ENCODE measurements at regions not wholly inside any gene's neighbourhood (a gene's known extent, or its start where the extent isn't known, plus 50 kb on each side); places are given as distances from the start of the nearest gene placed in this dataset.

DNA sequence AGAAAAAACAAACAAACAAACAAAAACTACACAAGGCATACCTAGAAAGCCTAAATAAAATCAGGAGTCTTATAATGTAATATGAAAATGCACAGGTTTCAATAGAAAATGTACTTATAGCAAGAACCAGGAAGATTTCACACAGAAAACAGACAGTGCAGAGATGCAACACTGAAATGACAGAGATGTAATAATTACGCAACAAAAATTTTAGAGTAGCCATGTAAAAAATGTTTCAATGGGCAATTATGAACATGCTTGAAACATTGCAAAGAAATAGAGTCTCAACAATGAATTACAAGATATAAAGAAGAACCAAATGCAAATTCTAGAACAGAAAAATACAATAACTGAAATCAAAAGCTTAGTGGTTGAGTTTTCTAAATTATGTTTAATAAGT is 405.9 kb downstream of the PLK2 start:
- Histone ChIP-seq H3K27ac (ENCODE audit: low read depth, low read length) (no peak overlapping the region), H3K79me2 (ENCODE audit: control insufficient read depth, low read length) (no peaks in the 10 kb centered on the region), H3K4me3 (ENCODE audit: low read length) (no peak overlapping the region), H3K4me1 (ENCODE audit: control insufficient read depth, low read length) (no peaks in the 10 kb centered on the region), H3K36me3 (ENCODE audit: control insufficient read depth, low read length) (no peaks in the 10 kb centered on the region), H3F3A (ENCODE audit: control insufficient read depth, insufficient read depth) (no peaks in the 10 kb centered on the region), H4K20me1 (ENCODE audit: control insufficient read depth, insufficient read depth, low read depth, low read length) (no peaks in the 10 kb centered on the region), H3K9me3 (ENCODE audit: control insufficient read depth, insufficient read depth, low read length) (no peaks in the 10 kb centered on the region), H3K27me3 (ENCODE audit: control insufficient read depth, low read length) (no peaks in the 10 kb centered on the region), H3K4me2 (ENCODE audit: low read length) (no peak overlapping the region), H3K9me2 (replicated peaks; ENCODE audit: control insufficient read depth, low read length) (0 out of 2 replicates have a peak, but pooled peaks cover under 1% of the 10 kb centered on the region)
- no peak for TF ChIP-seq EZH2phosphoT487 (IDR thresholded peaks at IDR 0.05; ENCODE audit: borderline replicate concordance, low read length)
- TF ChIP-seq, protein P1, sequence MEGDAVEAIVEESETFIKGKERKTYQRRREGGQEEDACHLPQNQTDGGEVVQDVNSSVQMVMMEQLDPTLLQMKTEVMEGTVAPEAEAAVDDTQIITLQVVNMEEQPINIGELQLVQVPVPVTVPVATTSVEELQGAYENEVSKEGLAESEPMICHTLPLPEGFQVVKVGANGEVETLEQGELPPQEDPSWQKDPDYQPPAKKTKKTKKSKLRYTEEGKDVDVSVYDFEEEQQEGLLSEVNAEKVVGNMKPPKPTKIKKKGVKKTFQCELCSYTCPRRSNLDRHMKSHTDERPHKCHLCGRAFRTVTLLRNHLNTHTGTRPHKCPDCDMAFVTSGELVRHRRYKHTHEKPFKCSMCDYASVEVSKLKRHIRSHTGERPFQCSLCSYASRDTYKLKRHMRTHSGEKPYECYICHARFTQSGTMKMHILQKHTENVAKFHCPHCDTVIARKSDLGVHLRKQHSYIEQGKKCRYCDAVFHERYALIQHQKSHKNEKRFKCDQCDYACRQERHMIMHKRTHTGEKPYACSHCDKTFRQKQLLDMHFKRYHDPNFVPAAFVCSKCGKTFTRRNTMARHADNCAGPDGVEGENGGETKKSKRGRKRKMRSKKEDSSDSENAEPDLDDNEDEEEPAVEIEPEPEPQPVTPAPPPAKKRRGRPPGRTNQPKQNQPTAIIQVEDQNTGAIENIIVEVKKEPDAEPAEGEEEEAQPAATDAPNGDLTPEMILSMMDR (IDR thresholded peaks at IDR 0.05; ENCODE audit: low read depth, low read length, poor library complexity, severe bottlenecking) = no peak

DNA sequence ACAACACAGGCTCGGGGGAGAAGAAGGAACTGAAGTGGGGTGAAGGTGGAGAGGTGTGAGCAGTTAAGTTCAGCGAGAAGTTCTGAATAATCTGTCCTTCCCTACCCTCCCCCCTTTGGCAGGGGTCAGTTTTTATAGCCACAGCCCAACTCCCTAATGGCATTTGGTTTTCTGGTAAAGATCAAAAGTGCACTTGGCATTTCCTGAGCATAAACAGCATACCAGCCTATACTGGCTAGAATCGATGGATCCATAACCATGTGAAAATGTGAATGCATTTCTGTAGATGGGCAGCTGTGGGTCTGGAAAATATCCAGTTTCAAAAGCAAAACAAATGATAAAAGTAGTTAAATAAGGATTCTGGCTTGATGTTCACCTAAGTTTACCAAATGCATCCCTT is 410.9 kb downstream of the PLK2 start:
- Histone ChIP-seq H3K4me2 (ENCODE audit: low read length) (no peak overlapping the region), H3K27me3 (ENCODE audit: control insufficient read depth, low read length) (no peaks in the 10 kb centered on the region), H3K27ac (ENCODE audit: low read depth, low read length) (no peak overlapping the region), H3K36me3 (ENCODE audit: control insufficient read depth, low read length) (no peaks in the 10 kb centered on the region), H3K9me2 (replicated peaks; ENCODE audit: control insufficient read depth, low read length) (0 out of 2 replicates have a peak, but pooled peaks cover 2% of the 10 kb centered on the region), H3K9me3 (ENCODE audit: control insufficient read depth, insufficient read depth, low read length) (no peaks in the 10 kb centered on the region), H3K4me3 (ENCODE audit: low read length) (no peak overlapping the region), H3F3A (ENCODE audit: control insufficient read depth, insufficient read depth) (no peaks in the 10 kb centered on the region), H3K79me2 (ENCODE audit: control insufficient read depth, low read length) (no peaks in the 10 kb centered on the region), H4K20me1 (ENCODE audit: control insufficient read depth, insufficient read depth, low read depth, low read length) (no peaks in the 10 kb centered on the region), H3K4me1 (ENCODE audit: control insufficient read depth, low read length) (no peaks in the 10 kb centered on the region)
- TF ChIP-seq, protein P1 (IDR thresholded peaks at IDR 0.05; ENCODE audit: low read depth, low read length, poor library complexity, severe bottlenecking) = no peak
- TF ChIP-seq EZH2phosphoT487 (IDR thresholded peaks at IDR 0.05; ENCODE audit: borderline replicate concordance, low read length) = no peak

DNA sequence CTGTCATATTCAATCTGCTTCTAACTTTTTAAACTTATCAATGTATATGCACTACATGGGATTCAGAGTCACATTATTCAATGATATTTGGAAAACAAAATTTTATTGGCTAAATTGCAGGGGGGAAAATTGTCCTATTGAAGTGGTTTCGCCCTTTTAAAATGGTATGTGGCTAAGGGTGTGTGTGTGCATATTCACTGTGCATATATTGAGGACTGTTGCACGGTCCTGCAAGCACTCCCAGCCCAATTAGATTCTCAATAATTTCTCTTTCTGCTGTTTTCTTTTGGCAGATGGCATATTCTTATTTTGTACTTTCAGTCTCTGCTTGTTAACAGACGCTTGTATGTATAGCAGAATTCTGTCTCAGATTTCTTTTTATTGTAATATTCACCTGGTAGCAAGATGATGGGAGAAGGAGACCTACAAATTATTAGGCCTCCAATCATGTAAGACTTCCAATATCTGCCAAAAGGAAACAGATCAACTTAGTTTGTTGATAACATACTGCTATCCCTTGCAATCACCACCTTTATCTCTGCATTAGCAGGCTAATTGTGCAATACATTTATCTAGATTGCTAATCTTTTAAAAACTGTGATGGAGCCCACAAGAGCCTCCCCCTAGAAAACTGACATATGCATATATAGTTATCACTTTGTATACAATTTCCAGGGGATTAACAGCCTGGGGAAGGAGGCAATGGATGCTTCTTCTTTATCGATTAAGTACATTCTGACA is 411.5 kb downstream of the PLK2 start:
- no peaks in the 10 kb centered on the region for H3K9me3 ChIP-seq (ENCODE audit: control insufficient read depth, insufficient read depth, low read length)
- H4K20me1 ChIP-seq (ENCODE audit: control insufficient read depth, insufficient read depth, low read depth, low read length) = no peaks in the 10 kb centered on the region
- no peak overlapping the region for H3K27ac ChIP-seq (ENCODE audit: low read depth, low read length)
- H3K4me3 ChIP-seq (ENCODE audit: low read length) = no peak overlapping the region
- no peaks in the 10 kb centered on the region for H3F3A ChIP-seq (ENCODE audit: control insufficient read depth, insufficient read depth)
- H3K9me2 ChIP-seq (replicated peaks; ENCODE audit: control insufficient read depth, low read length) = 0 out of 2 replicates have a peak, but pooled peaks cover 2% of the 10 kb centered on the region
- H3K27me3 ChIP-seq (ENCODE audit: control insufficient read depth, low read length) = no peaks in the 10 kb centered on the region
- no peaks in the 10 kb centered on the region for H3K79me2 ChIP-seq (ENCODE audit: control insufficient read depth, low read length)
- no peak overlapping the region for H3K4me2 ChIP-seq (ENCODE audit: low read length)
- H3K4me1 ChIP-seq (ENCODE audit: control insufficient read depth, low read length) = no peaks in the 10 kb centered on the region
- TF ChIP-seq EZH2phosphoT487 (IDR thresholded peaks at IDR 0.05; ENCODE audit: borderline replicate concordance, low read length) = no peak
- TF ChIP-seq, protein P1 (IDR thresholded peaks at IDR 0.05; ENCODE audit: low read depth, low read length, poor library complexity, severe bottlenecking) = no peak
- H3K36me3 ChIP-seq (ENCODE audit: control insufficient read depth, low read length) = no peaks in the 10 kb centered on the region

Data from DOHH2 (cell line).